ENCODE measurements at regions not wholly inside any gene's neighbourhood (a gene's known extent, or its start where the extent isn't known, plus 50 kb on each side); places are given as distances from the start of the nearest gene placed in this dataset.

DNA sequence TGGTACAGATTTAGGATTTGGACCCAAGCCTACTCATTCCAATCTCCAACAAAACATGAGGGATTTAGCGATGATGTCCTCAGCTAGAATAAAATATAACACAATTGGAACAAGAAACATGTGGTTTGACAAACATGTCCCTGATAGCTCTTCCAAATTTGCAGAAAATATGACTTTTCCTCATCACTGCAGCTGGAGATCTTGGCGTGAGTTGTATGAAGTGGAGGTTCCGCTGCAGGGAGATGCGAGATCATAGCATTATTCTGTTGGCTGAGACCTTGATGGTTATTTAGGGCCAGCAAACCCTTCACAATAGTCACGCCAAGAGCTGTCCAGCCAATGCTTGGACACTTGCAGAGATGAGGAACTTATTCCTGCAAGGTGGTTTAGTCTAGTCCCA is 413.4 kb upstream of the TBX3 start:
- ChIA-PET POLR2A (no interaction called here), RAD21 (ENCODE audit: low non-redundant PET in 1 of 2, low total read pairs in 2 of 2, uncharacterized antibody in 2 of 2, unreplicated experiment in 2 of 2) (no interaction called here), CTCF (no interaction called here)
- H3K9me3 ChIP-seq (ENCODE audit: control insufficient read depth in 1 of 2, insufficient read depth in 1 of 2, low read depth in 1 of 2, low read length in 2 of 2) = no peaks in the 10 kb centered on the region
- H3K9me2 ChIP-seq (ENCODE audit: insufficient read depth) = no peaks in the 10 kb centered on the region
- no peaks in the 10 kb centered on the region for H3K4me1 ChIP-seq (ENCODE audit: control insufficient read depth in 1 of 2, insufficient read depth in 2 of 2, low read length in 2 of 2)
- no peaks in the 10 kb centered on the region for H4K20me1 ChIP-seq (ENCODE audit: insufficient read depth)
- ATAC-seq (no peak), DNase-seq (ENCODE audit: low read depth, low spot score) (no peak)
- no peak for TF ChIP-seq TCF7L2 (IDR thresholded peaks at IDR 0.05; ENCODE audit: borderline replicate concordance, extremely low read depth, insufficient read depth, insufficient read length)
- TF ChIP-seq YY1 (IDR thresholded peaks at IDR 0.05; ENCODE audit: extremely low read depth, insufficient replicate concordance, low read depth, low read length) = no peak
- no peak for TF ChIP-seq POLR2A (IDR thresholded peaks at IDR 0.05; ENCODE audit: borderline replicate concordance, extremely low read depth, insufficient read depth, insufficient read length)
- no peak for TF ChIP-seq ZNF274 (IDR thresholded peaks at IDR 0.05; ENCODE audit: low read depth, low read length)
- TF ChIP-seq ZFX (IDR thresholded peaks at IDR 0.05) = no peak
- TF ChIP-seq, protein P1, sequence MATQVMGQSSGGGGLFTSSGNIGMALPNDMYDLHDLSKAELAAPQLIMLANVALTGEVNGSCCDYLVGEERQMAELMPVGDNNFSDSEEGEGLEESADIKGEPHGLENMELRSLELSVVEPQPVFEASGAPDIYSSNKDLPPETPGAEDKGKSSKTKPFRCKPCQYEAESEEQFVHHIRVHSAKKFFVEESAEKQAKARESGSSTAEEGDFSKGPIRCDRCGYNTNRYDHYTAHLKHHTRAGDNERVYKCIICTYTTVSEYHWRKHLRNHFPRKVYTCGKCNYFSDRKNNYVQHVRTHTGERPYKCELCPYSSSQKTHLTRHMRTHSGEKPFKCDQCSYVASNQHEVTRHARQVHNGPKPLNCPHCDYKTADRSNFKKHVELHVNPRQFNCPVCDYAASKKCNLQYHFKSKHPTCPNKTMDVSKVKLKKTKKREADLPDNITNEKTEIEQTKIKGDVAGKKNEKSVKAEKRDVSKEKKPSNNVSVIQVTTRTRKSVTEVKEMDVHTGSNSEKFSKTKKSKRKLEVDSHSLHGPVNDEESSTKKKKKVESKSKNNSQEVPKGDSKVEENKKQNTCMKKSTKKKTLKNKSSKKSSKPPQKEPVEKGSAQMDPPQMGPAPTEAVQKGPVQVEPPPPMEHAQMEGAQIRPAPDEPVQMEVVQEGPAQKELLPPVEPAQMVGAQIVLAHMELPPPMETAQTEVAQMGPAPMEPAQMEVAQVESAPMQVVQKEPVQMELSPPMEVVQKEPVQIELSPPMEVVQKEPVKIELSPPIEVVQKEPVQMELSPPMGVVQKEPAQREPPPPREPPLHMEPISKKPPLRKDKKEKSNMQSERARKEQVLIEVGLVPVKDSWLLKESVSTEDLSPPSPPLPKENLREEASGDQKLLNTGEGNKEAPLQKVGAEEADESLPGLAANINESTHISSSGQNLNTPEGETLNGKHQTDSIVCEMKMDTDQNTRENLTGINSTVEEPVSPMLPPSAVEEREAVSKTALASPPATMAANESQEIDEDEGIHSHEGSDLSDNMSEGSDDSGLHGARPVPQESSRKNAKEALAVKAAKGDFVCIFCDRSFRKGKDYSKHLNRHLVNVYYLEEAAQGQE (IDR thresholded peaks at IDR 0.05; ENCODE audit: low read depth) = no peak
- no peak for TF ChIP-seq EZH2phosphoT487 (IDR thresholded peaks at IDR 0.05; ENCODE audit: borderline replicate concordance)
- no peak for TF ChIP-seq EZH2 (IDR thresholded peaks at IDR 0.05)
- no peak for TF ChIP-seq JUND (IDR thresholded peaks at IDR 0.05)
- no peak for TF ChIP-seq SIN3A (IDR thresholded peaks at IDR 0.05; ENCODE audit: low read depth)
- no peak for TF ChIP-seq CBX3 (IDR thresholded peaks at IDR 0.05; ENCODE audit: low read depth)
- no peak for TF ChIP-seq ELF1 (IDR thresholded peaks at IDR 0.05; ENCODE audit: borderline replicate concordance, low read depth)
- TF ChIP-seq CTCF (IDR thresholded peaks at IDR 0.05 in 2 of 3, conservative IDR thresholded peaks at IDR 0.05 in 1 of 3; ENCODE audit: borderline replicate concordance in 1 of 3, insufficient read depth in 1 of 3, low read depth in 2 of 3, low read length in 2 of 3) = no peak
- TF ChIP-seq SP1 (IDR thresholded peaks at IDR 0.05; ENCODE audit: low read depth) = no peak
- TF ChIP-seq, protein P2, sequence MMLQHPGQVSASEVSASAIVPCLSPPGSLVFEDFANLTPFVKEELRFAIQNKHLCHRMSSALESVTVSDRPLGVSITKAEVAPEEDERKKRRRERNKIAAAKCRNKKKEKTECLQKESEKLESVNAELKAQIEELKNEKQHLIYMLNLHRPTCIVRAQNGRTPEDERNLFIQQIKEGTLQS (IDR thresholded peaks at IDR 0.05) = no peak
- TF ChIP-seq FOSL1 (IDR thresholded peaks at IDR 0.05; ENCODE audit: low read depth) = no peak
- H3K79me2 ChIP-seq (ENCODE audit: insufficient read depth, low read length) = no peaks in the 10 kb centered on the region
- H2AFZ ChIP-seq (ENCODE audit: low read depth, low read length, poor library complexity, severe bottlenecking) = no peak overlapping the region
- H3K4me3 ChIP-seq (replicated peaks in 1 of 2; ENCODE audit: low read depth in 1 of 2, low read length in 2 of 2) = no peak overlapping the region
- H3K27me3 ChIP-seq (ENCODE audit: insufficient read depth, low read length) = 0 out of 2 replicates have a peak, but pooled peaks cover 5% of the 10 kb centered on the region
- intact Hi-C loops (cut with micrococcal nuclease) = no loop called here
- no TSS peak for BruUV-seq (replicated peaks)
- H3K36me3 ChIP-seq (ENCODE audit: control insufficient read depth in 1 of 2, insufficient read depth in 2 of 2, low read length in 2 of 2) = no peaks in the 10 kb centered on the region
- no peak overlapping the region for H3K27ac ChIP-seq (ENCODE audit: low read depth, low read length)
- no peak overlapping the region for H3K9ac ChIP-seq (ENCODE audit: low read length)
- no peak overlapping the region for H3K4me2 ChIP-seq (ENCODE audit: low read length)

Data from HCT116 (cell line).